T-helper 1 cell treated with Interleukin-12 subunit alpha and Interleukin-12 subunit beta and Interleukin-4 antibody, amounts not matched to agents 30 ng/mL and 1 ng/mL, for 36 hours (primary cell): ENCODE measurements at regions not wholly inside any gene's neighbourhood (a gene's known extent, or its start where the extent isn't known, plus 50 kb on each side); places are given as distances from the start of the nearest gene placed in this dataset.

Experiments used
- intact Hi-C: fragments of 100-400 bp; cut with micrococcal nuclease; formaldehyde crosslinking; loops from one replicate; pipeline ENCODE4 v1.15.1; 2024

DNA sequence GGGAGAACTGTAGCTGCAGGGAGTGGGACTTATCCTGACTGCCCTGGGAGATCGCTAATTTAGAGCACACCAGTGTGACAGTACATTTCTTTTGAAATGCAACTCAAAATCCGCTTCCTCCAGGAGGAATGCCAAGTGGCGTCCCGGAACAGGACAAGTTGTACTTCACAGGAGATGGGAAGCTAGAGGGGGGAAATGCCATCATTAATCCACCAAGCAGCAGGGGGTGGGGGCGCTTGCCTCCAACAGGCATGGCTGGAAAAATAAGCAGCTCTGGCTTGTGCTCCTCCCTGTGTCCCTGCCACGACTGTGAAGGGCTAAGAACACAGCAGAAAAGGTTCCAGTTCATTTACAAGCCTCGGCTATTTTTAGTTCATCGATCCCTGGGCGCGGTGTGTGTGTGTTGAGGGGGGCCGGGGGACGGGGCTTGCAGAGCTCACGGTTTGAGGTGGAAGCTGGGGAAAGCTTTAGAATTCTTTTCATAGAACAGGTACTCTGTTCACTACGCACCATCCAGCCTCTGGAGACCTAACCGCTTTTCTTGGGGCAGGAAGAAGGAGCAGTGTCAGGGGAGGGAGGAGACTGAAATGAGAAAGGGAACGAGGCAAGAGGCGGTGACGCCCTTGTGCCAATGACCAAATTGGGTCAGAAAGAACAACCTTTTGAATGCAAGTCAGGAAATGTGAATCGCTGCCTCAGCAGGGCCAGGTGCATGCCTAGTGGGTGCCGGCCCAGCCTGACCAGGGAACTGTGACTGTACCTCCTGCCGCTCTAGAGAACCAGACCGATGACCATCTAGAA lies 51.8 kb upstream of the DGKG start:
- intact Hi-C loops: no loop called here

DNA sequence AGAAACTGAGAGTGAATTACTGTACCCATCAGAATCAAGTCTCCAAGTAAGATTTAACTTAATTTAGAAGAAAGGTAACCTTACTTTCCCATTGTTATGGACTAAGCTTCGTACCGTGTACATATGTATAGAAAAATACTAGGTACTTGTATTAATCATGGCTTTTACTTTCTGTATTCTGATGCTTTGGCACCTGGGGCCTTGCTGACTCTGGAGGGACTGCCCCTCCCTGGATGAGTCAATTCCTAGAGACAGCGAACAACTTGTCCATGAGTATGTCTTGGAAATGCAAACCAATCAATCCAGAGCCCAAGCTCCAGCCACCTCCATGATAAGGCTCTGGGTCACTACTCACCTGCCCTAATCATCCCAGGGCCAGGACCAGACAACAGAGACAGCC lies 50.0 kb upstream of the DGKG start:
- intact Hi-C loops: no loop called here
